ENCODE measurements at regions not wholly inside any gene's neighbourhood (a gene's known extent, or its start where the extent isn't known, plus 50 kb on each side); places are given as distances from the start of the nearest gene placed in this dataset.

DNA sequence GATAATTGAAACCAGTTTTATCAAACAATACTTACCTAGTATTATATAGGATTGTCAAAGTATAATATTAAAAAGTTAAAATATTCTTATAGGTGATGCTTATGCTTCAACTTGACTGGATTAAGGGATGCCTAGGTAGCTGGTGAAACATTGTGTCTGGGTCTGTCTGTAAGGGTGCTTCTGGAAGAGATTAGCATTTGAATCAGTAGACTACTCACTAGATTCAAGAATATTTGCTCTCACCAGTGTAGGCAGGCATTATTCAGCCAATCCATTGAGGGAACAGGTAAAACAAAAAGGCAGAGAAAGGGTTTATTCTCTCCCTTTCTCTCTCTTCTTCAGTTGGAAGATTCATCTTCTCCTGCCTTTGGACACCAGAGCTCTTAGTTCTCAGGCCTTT lies 486.8 kb upstream of the GOLIM4 start:
- TF ChIP-seq, protein P1, sequence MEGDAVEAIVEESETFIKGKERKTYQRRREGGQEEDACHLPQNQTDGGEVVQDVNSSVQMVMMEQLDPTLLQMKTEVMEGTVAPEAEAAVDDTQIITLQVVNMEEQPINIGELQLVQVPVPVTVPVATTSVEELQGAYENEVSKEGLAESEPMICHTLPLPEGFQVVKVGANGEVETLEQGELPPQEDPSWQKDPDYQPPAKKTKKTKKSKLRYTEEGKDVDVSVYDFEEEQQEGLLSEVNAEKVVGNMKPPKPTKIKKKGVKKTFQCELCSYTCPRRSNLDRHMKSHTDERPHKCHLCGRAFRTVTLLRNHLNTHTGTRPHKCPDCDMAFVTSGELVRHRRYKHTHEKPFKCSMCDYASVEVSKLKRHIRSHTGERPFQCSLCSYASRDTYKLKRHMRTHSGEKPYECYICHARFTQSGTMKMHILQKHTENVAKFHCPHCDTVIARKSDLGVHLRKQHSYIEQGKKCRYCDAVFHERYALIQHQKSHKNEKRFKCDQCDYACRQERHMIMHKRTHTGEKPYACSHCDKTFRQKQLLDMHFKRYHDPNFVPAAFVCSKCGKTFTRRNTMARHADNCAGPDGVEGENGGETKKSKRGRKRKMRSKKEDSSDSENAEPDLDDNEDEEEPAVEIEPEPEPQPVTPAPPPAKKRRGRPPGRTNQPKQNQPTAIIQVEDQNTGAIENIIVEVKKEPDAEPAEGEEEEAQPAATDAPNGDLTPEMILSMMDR (IDR thresholded peaks at IDR 0.05; ENCODE audit: borderline replicate concordance, extremely low read depth, low read length, poor library complexity, severe bottlenecking): no peak
- TF ChIP-seq EZH2 (IDR thresholded peaks at IDR 0.05; ENCODE audit: borderline replicate concordance, low read depth, low read length, severe bottlenecking): no peak
